Natural killer cell (primary cell): ENCODE measurements at regions not wholly inside any gene's neighbourhood (a gene's known extent, or its start where the extent isn't known, plus 50 kb on each side); places are given as distances from the start of the nearest gene placed in this dataset.

Experiments
- ATAC-seq, 3 donors: fragments of 150-1000 bp in 2 of 3; fragments of 200-7000 bp in 1 of 3; cut with Tn5 transposase; 1 replicate in 1 of 3; 2 replicates in 2 of 3; pipeline ENCODE4 v1.10.0; 2021; ENCODE audit warnings: mild to moderate bottlenecking in 2 of 3, moderate library complexity in 2 of 3
- DNase-seq, 2 donors: peaks; one replicate each; pipeline versions ENCODE4 v3.0.0 to v3.0.0-alpha.2; 2013 to 2021; ENCODE audit warnings: mixed read lengths in 1 of 2
- H3K27ac ChIP-seq: one replicate; pipeline ENCODE4 v1.5.1; 2013; ENCODE audit warnings: mild to moderate bottlenecking, low read length
- H3K27me3 ChIP-seq: one replicate; pipeline ENCODE4 v1.6.1; 2013; ENCODE audit warnings: low read length; ENCODE audit not compliant: control insufficient read depth, insufficient read depth
- H3K36me3 ChIP-seq: one replicate; pipeline ENCODE4 v1.6.1; 2013; ENCODE audit warnings: low read length; ENCODE audit not compliant: control insufficient read depth, insufficient read depth
- H3K4me1 ChIP-seq: one replicate; pipeline ENCODE4 v1.6.1; 2013; ENCODE audit warnings: low read length; ENCODE audit not compliant: control insufficient read depth, insufficient read depth
- H3K4me3 ChIP-seq: one replicate; pipeline ENCODE4 v1.5.1; 2013; ENCODE audit warnings: low read length
- H3K9me3 ChIP-seq: one replicate; pipeline ENCODE4 v1.6.1; 2013; ENCODE audit warnings: low read length; ENCODE audit not compliant: control insufficient read depth, insufficient read depth
- H3K27ac Mint-ChIP-seq, 2 donors: one replicate each; pipeline ENCODE4 v1.8.0; 2022; ENCODE audit warnings: mild to moderate bottlenecking in 2 of 2, mixed read lengths in 2 of 2, moderate library complexity in 1 of 2
- H3K27me3 Mint-ChIP-seq, 2 donors: one replicate each; pipeline ENCODE4 v1.8.0; 2022; ENCODE audit warnings: low read depth in 2 of 2, mixed read lengths in 2 of 2
- H3K36me3 Mint-ChIP-seq: one replicate; pipeline ENCODE4 v1.8.0; 2022; ENCODE audit warnings: mixed read lengths
- H3K4me1 Mint-ChIP-seq, 2 donors: one replicate each; pipeline ENCODE4 v1.8.0; 2022; ENCODE audit warnings: mixed read lengths in 2 of 2
- H3K4me3 Mint-ChIP-seq: one replicate; pipeline ENCODE4 v1.8.0; 2022; ENCODE audit warnings: mild to moderate bottlenecking, moderate library complexity, mixed read lengths
- H3K9me3 Mint-ChIP-seq, 2 donors: one replicate each; pipeline ENCODE4 v1.8.0; 2022; ENCODE audit warnings: mixed read lengths in 2 of 2
- CTCF ChIP-seq: fragments of 200-600 bp; IDR thresholded peaks from one replicate; pipeline ENCODE4 v1.8.0; 2022; ENCODE audit warnings: antibody characterized with exemption
- WGBS: methylation state at CpG from one replicate; pipeline ENCODE4 v1.1.7; 2013; ENCODE audit warnings: missing lambda C conversion rate; ENCODE audit not compliant: insufficient coverage; 5-methylcytosine and 5-hydroxymethylcytosine counted together
- intact Hi-C: fragments of 100-400 bp; cut with micrococcal nuclease; formaldehyde crosslinking; loops from one replicate; pipeline ENCODE4 v1.14.2; 2022

DNA sequence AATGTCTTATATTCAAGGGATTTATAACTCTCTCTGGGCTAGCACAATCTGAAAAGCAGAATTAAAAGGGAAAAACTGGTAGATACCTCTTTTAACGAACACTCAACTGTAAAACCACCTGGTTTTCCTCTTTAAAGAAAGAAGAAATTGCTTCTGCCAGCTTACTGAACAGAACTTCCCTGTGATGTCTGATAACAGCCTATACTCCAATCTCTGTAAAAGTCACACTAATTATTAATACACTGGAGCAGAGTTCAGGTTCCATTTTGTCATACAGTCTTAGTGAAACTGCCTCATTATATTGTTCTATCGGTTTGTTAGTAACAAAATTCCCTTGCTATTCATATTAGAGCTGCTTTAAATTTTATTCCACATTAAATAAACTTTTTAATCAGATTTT, 251.0 kb upstream of the STARD13 start:
- peaks cover 0 to 2% of the 10 kb centered on the region in 2 donors for H3K9me3 Mint-ChIP-seq
- H3K27me3 ChIP-seq, result no peaks in the 10 kb centered on the region
- no peak overlapping the region for H3K4me3 Mint-ChIP-seq
- WGBS, result 59% methylated on average over 2 of the region's 2 CpGs
- H3K36me3 ChIP-seq, result no peaks in the 10 kb centered on the region
- no peak for TF ChIP-seq CTCF
- H3K4me3 ChIP-seq, result no peak overlapping the region
- intact Hi-C loops, result no loop called here
- H3K9me3 ChIP-seq, result no peaks in the 10 kb centered on the region
- no peak for ATAC-seq
- peaks cover 9 to 14% of the 10 kb centered on the region in 2 donors for H3K4me1 Mint-ChIP-seq
- H3K27me3 Mint-ChIP-seq, result peaks cover 0 to 11% of the 10 kb centered on the region in 2 donors
- H3K27ac Mint-ChIP-seq, result no peak overlapping the region
- DNase-seq, result no peak
- no peaks in the 10 kb centered on the region for H3K4me1 ChIP-seq
- H3K36me3 Mint-ChIP-seq, result no peaks in the 10 kb centered on the region
- no peak overlapping the region for H3K27ac ChIP-seq

GRCh38 chr13:33537026-33537425, 251.5 kb upstream of the STARD13 start:
- no peak for TF ChIP-seq CTCF
- H3K9me3 Mint-ChIP-seq, result peaks cover 0 to 2% of the 10 kb centered on the region in 2 donors
- no peak overlapping the region for H3K27ac ChIP-seq
- no peak for DNase-seq
- H3K4me3 ChIP-seq, result no peak overlapping the region
- no peak overlapping the region for H3K27ac Mint-ChIP-seq
- H3K9me3 ChIP-seq, result no peaks in the 10 kb centered on the region
- no peaks in the 10 kb centered on the region for H3K27me3 ChIP-seq
- WGBS, result 81% methylated on average over 3 of the region's 5 CpGs
- no peak for ATAC-seq
- no peak overlapping the region for H3K4me3 Mint-ChIP-seq
- no peaks in the 10 kb centered on the region for H3K36me3 Mint-ChIP-seq
- H3K4me1 Mint-ChIP-seq, result peaks cover 13 to 18% of the 10 kb centered on the region in 2 donors
- peaks cover 0 to 7% of the 10 kb centered on the region in 2 donors for H3K27me3 Mint-ChIP-seq
- no peaks in the 10 kb centered on the region for H3K4me1 ChIP-seq
- intact Hi-C loops, result no loop called here
- H3K36me3 ChIP-seq, result no peaks in the 10 kb centered on the region

- no peak for ATAC-seq
Measured at GRCh38 chr13:33537676-33538075, 252.1 kb upstream of the STARD13 start.

More at GRCh38 chr13:33537676-33538075, 252.1 kb upstream of the STARD13 start:
- H3K4me3 Mint-ChIP-seq, result no peak overlapping the region
- H3K9me3 Mint-ChIP-seq, result peaks cover 0 to 2% of the 10 kb centered on the region in 2 donors
- TF ChIP-seq CTCF, result no peak
- no peak overlapping the region for H3K27ac Mint-ChIP-seq
- H3K27me3 Mint-ChIP-seq, result peaks cover 0 to under 1% of the 10 kb centered on the region in 2 donors
- H3K27me3 ChIP-seq, result no peaks in the 10 kb centered on the region
- 86% methylated on average over 2 of the region's 2 CpGs for WGBS
- intact Hi-C loops, result no loop called here
- no peak overlapping the region for H3K4me3 ChIP-seq
- DNase-seq, result no peak
- H3K36me3 Mint-ChIP-seq, result no peaks in the 10 kb centered on the region
- H3K36me3 ChIP-seq, result no peaks in the 10 kb centered on the region
- H3K4me1 Mint-ChIP-seq, result peaks cover 19 to 24% of the 10 kb centered on the region in 2 donors
- no peaks in the 10 kb centered on the region for H3K9me3 ChIP-seq
- no peaks in the 10 kb centered on the region for H3K4me1 ChIP-seq
- no peak overlapping the region for H3K27ac ChIP-seq
